Activated CD4-positive, alpha-beta T cell treated with anti-CD3 and anti-CD28 coated beads, Interleukin-2, amount 10 ng/mL, durations not matched to agents 24 days and 14 days (primary cell): ENCODE measurements at regions not wholly inside any gene's neighbourhood (a gene's known extent, or its start where the extent isn't known, plus 50 kb on each side); places are given as distances from the start of the nearest gene placed in this dataset.

ENCODE experiments used
- DNase-seq: peaks from one replicate; pipeline ENCODE4 v3.0.0; 2022
- H3K27ac Mint-ChIP-seq: one replicate; pipeline ENCODE4 v1.8.0; 2022; ENCODE audit warnings: mild to moderate bottlenecking, mixed read lengths
- H3K27me3 Mint-ChIP-seq: one replicate; pipeline ENCODE4 v1.8.0; 2022; ENCODE audit warnings: mixed read lengths
- H3K36me3 Mint-ChIP-seq: one replicate; pipeline ENCODE4 v1.8.0; 2022; ENCODE audit warnings: low read depth, mild to moderate bottlenecking, mixed read lengths
- H3K4me1 Mint-ChIP-seq: one replicate; pipeline ENCODE4 v1.8.0; 2021; ENCODE audit warnings: mixed read lengths
- H3K4me3 Mint-ChIP-seq: one replicate; pipeline ENCODE4 v1.8.0; 2022; ENCODE audit warnings: mild to moderate bottlenecking, moderate library complexity, mixed read lengths
- H3K9me3 Mint-ChIP-seq: one replicate; pipeline ENCODE4 v1.8.0; 2021; ENCODE audit warnings: mixed read lengths
- intact Hi-C: fragments of 100-400 bp; cut with micrococcal nuclease; formaldehyde crosslinking; loops from one replicate; pipeline ENCODE4 v1.15.1; 2023

GRCh38 chr9:126049088-126049487, 277.5 kb upstream of the MVB12B start:
- H3K36me3 Mint-ChIP-seq, result no peaks in the 10 kb centered on the region
- no peaks in the 10 kb centered on the region for H3K4me1 Mint-ChIP-seq
- no peak for DNase-seq
- no peak overlapping the region for H3K27ac Mint-ChIP-seq
- peaks cover 4% of the 10 kb centered on the region for H3K9me3 Mint-ChIP-seq
- intact Hi-C loops, result no loop called here
- peaks cover 2% of the 10 kb centered on the region for H3K27me3 Mint-ChIP-seq
- no peak overlapping the region for H3K4me3 Mint-ChIP-seq

GRCh38 chr9:126049896-126050604, 276.6 kb upstream of the MVB12B start:
- DNase-seq, result no peak
- no peak overlapping the region for H3K27ac Mint-ChIP-seq
- no peak overlapping the region for H3K4me3 Mint-ChIP-seq
- no peaks in the 10 kb centered on the region for H3K27me3 Mint-ChIP-seq
- no peaks in the 10 kb centered on the region for H3K4me1 Mint-ChIP-seq
- intact Hi-C loops, result no loop called here
- H3K36me3 Mint-ChIP-seq, result no peaks in the 10 kb centered on the region
- H3K9me3 Mint-ChIP-seq, result no peaks in the 10 kb centered on the region

GRCh38 chr9:126050605-126050990, 276.0 kb upstream of the MVB12B start:
- Mint-ChIP-seq H3K27ac (no peak overlapping the region), H3K36me3 (no peaks in the 10 kb centered on the region), H3K9me3 (no peaks in the 10 kb centered on the region), H3K4me1 (no peaks in the 10 kb centered on the region), H3K4me3 (no peak overlapping the region), H3K27me3 (no peaks in the 10 kb centered on the region)
- no peak for DNase-seq
- intact Hi-C loops, result no loop called here

GRCh38 chr9:126051446-126052130, 275.0 kb upstream of the MVB12B start:
- H3K4me1 Mint-ChIP-seq, result no peaks in the 10 kb centered on the region
- no peaks in the 10 kb centered on the region for H3K36me3 Mint-ChIP-seq
- H3K27me3 Mint-ChIP-seq, result no peaks in the 10 kb centered on the region
- no peak for DNase-seq
- H3K4me3 Mint-ChIP-seq, result no peak overlapping the region
- no peaks in the 10 kb centered on the region for H3K9me3 Mint-ChIP-seq
- intact Hi-C loops, result no loop called here
- H3K27ac Mint-ChIP-seq, result no peak overlapping the region

GRCh38 chr9:126052791-126053190, 273.8 kb upstream of the MVB12B start:
- Mint-ChIP-seq H3K36me3 (no peaks in the 10 kb centered on the region), H3K9me3 (no peaks in the 10 kb centered on the region), H3K4me1 (no peaks in the 10 kb centered on the region), H3K27ac (no peak overlapping the region), H3K4me3 (no peak overlapping the region), H3K27me3 (no peaks in the 10 kb centered on the region)
- DNase-seq, result no peak
- intact Hi-C loops, result no loop called here

GRCh38 chr9:126053913-126054312, 272.7 kb upstream of the MVB12B start:
- intact Hi-C loops, result no loop called here
- Mint-ChIP-seq H3K27ac (no peak overlapping the region), H3K4me1 (no peaks in the 10 kb centered on the region), H3K4me3 (no peak overlapping the region), H3K9me3 (no peaks in the 10 kb centered on the region), H3K36me3 (no peaks in the 10 kb centered on the region), H3K27me3 (no peaks in the 10 kb centered on the region)
- DNase-seq, result no peak

- Mint-ChIP-seq H3K27ac (no peak overlapping the region), H3K36me3 (no peaks in the 10 kb centered on the region), H3K27me3 (no peaks in the 10 kb centered on the region), H3K9me3 (no peaks in the 10 kb centered on the region), H3K4me1 (no peaks in the 10 kb centered on the region), H3K4me3 (no peak overlapping the region)
- DNase-seq, result no peak
- intact Hi-C loops, result no loop called here
These were observed 271.1 kb upstream of the MVB12B start for GRCh38 chr9:126055381-126055985.

GRCh38 chr9:126056312-126057021, 270.2 kb upstream of the MVB12B start:
- Mint-ChIP-seq H3K4me1 (no peaks in the 10 kb centered on the region), H3K36me3 (no peaks in the 10 kb centered on the region), H3K9me3 (no peaks in the 10 kb centered on the region), H3K27me3 (no peaks in the 10 kb centered on the region), H3K4me3 (no peak overlapping the region), H3K27ac (no peak overlapping the region)
- no peak for DNase-seq
- intact Hi-C loops, result no loop called here

- no peak for DNase-seq
- Mint-ChIP-seq H3K36me3 (no peaks in the 10 kb centered on the region), H3K27ac (no peak overlapping the region), H3K27me3 (no peaks in the 10 kb centered on the region), H3K4me3 (no peak overlapping the region), H3K9me3 (no peaks in the 10 kb centered on the region), H3K4me1 (no peaks in the 10 kb centered on the region)
- intact Hi-C loops, result no loop called here
These were observed 269.4 kb upstream of the MVB12B start for GRCh38 chr9:126057121-126057825.

GRCh38 chr9:126058011-126058531, 268.6 kb upstream of the MVB12B start:
- intact Hi-C loops, result no loop called here
- Mint-ChIP-seq H3K27ac (no peak overlapping the region), H3K9me3 (no peaks in the 10 kb centered on the region), H3K4me3 (no peak overlapping the region), H3K27me3 (no peaks in the 10 kb centered on the region), H3K36me3 (no peaks in the 10 kb centered on the region), H3K4me1 (no peaks in the 10 kb centered on the region)
- no peak for DNase-seq

GRCh38 chr9:126058591-126058990, 268.0 kb upstream of the MVB12B start:
- no peaks in the 10 kb centered on the region for H3K27me3 Mint-ChIP-seq
- H3K4me3 Mint-ChIP-seq, result no peak overlapping the region
- intact Hi-C loops, result no loop called here
- no peaks in the 10 kb centered on the region for H3K4me1 Mint-ChIP-seq
- no peak for DNase-seq
- H3K9me3 Mint-ChIP-seq, result no peaks in the 10 kb centered on the region
- H3K27ac Mint-ChIP-seq, result no peak overlapping the region
- H3K36me3 Mint-ChIP-seq, result no peaks in the 10 kb centered on the region

GRCh38 chr9:126061575-126061974, 265.1 kb upstream of the MVB12B start:
- H3K27me3 Mint-ChIP-seq, result no peaks in the 10 kb centered on the region
- no peaks in the 10 kb centered on the region for H3K9me3 Mint-ChIP-seq
- H3K36me3 Mint-ChIP-seq, result no peaks in the 10 kb centered on the region
- no peak overlapping the region for H3K27ac Mint-ChIP-seq
- intact Hi-C loops, result no loop called here
- no peak for DNase-seq
- H3K4me3 Mint-ChIP-seq, result no peak overlapping the region
- no peaks in the 10 kb centered on the region for H3K4me1 Mint-ChIP-seq

GRCh38 chr9:126062158-126062886, 264.3 kb upstream of the MVB12B start:
- Mint-ChIP-seq H3K36me3 (no peaks in the 10 kb centered on the region), H3K27me3 (no peaks in the 10 kb centered on the region), H3K4me3 (no peak overlapping the region), H3K9me3 (no peaks in the 10 kb centered on the region), H3K27ac (no peak overlapping the region), H3K4me1 (no peaks in the 10 kb centered on the region)
- DNase-seq, result no peak
- intact Hi-C loops, result no loop called here
